Myocyte (in vitro differentiated cells): ENCODE measurements at regions not wholly inside any gene's neighbourhood (a gene's known extent, or its start where the extent isn't known, plus 50 kb on each side); places are given as distances from the start of the nearest gene placed in this dataset.

ENCODE experiments used
- DNase-seq: peaks from one replicate; pipeline ENCODE4 v3.0.0-alpha.2; 2012; ENCODE audit warnings: low read depth

- DNase-seq, result no peak
Measured at GRCh38 chr2:153197402-153198386, 280.9 kb downstream of the RPRM start.

- DNase-seq, result no peak
Measured at GRCh38 chr2:153196378-153197058, 282.0 kb downstream of the RPRM start.

DNA sequence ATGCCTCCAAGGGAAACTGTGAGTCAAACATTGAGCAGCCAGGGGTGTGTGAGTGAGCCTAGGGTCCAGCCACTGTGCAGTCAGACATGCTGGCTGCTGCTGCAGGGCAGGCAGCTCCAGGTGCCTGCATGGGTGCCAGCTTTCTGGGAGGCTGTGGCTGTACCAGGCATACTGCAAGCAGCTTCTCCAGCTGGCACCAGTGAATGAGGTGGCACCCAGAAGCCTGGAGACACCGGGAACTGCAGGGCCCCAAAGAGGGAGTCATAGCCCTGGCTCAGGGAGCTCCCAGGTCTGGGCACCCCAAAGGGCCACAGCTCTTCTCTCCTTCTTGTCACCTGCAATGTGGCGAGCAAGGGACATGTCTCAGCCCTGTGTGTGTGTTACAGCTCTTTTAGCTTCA lies 283.2 kb downstream of the RPRM start:
- DNase-seq, result no peak

- DNase-seq, result no peak
Measured at GRCh38 chr2:153189091-153189888, 289.3 kb downstream of the RPRM start.

GRCh38 chr2:153179808-153180207 lies 298.8 kb downstream of the RPRM start:
- no peak for DNase-seq

DNA sequence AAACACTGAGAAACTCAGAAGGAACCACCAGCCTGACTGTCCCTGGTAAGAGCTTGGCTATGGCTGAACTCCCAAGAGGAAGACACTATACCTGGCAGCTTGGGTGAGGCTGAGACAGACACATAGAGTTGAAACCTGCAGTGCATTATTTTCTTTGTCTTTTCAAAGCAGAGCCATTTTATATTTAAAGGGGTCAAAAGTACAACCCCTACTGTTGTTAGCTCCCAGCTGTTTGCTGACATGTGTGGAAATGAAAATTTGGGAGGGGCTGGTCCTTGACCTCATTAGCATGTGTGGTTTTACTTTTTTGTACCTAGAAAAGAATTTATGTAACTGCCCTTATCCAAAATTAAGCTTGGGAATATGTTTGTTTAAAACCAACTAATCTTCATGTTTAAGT lies 309.0 kb downstream of the RPRM start:
- DNase-seq, result no peak

GRCh38 chr2:153165021-153165420 lies 313.5 kb downstream of the RPRM start:
- DNase-seq, result no peak

- DNase-seq, result peak; percentile 62
Measured at GRCh38 chr2:153163055-153163454, 315.5 kb downstream of the RPRM start.

DNA sequence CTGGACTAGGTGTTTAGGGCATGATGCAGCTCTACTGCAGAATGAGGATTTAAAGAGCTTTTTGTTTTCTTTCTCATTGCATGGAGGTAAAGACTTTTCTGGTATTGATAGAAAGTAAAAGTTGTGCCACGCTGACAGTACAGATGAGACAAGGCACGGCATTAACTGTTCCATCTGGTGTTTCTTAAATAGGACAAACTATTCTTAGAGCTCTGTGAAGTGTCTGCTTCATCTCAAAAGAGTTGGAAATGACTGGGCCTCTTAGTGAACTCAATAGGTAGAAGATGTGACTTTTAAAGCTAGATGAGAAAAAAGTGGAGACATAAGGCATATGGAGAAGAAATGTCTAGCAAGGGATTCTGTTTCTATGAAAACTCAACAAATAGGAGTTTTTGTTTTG lies 321.8 kb downstream of the RPRM start:
- DNase-seq, result no peak

GRCh38 chr2:153152036-153152435 lies 326.5 kb downstream of the RPRM start:
- no peak for DNase-seq

DNA sequence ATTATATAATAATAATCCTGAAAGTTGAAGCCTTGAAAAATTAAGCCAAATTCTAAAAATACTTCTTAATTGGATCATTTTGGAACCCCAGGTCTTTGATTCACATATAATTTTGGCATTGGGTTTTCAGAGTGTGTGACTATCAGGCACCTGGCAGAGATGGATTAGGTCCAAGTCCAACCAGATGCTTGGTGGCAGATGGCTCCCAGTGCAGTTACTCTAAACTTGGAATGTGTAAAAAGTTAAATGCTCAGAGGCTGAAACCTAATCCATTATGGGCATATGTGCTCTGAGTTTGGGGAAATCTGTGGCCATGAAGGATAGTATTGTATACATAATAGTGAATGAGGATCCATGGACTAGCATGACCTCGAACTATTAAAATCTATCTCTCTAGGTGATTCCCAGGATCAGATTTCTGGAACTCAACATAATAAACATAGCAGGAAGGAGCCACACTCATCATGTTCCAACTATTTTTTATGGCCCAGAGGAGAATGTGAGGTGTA lies 333.0 kb downstream of the RPRM start:
- peak; percentile 44 for DNase-seq

- no peak for DNase-seq
Measured at GRCh38 chr2:153143540-153143939, 335.0 kb downstream of the RPRM start.

DNA sequence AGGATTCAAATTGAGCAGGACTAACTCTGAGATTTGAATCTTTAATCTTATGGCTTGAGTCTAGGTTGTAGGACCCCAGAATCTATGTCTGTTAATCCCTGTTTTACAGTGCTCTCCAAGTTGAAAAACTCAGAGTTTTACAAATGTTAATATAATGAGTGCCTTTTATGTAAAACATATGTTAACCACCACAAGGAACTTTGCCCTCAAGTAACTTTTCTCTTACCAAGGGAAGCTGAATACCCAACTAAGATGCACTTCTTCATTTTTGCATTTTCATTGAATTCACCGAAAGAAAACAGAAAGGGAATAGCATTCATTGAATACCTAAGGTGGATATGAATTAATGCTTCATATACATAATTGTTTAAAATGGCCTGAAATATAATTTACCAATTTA lies 338.1 kb downstream of the RPRM start:
- DNase-seq, result no peak

- DNase-seq, result no peak
Measured at GRCh38 chr2:153138651-153139375, 339.7 kb downstream of the RPRM start.

GRCh38 chr2:153136216-153136615 lies 342.3 kb downstream of the RPRM start:
- no peak for DNase-seq

DNA sequence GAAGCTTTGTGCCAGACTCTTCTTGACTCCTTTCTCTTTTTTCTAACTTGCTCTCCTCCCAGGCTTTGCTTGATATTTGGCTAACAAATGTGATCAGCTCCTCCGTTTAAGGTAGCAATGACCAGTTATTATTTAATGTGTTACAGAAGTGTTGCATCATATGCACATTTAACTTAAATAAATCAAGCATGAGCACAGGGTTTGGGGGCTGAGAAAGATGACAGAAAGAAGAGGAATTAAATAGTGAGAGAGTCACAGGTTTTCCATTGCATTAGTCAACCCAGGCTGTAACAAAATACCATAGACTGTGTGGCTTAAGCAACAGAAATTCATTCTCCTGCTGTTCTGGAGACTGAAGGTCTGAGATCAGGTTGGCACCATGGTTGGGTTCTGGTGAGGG lies 343.8 kb downstream of the RPRM start:
- no peak for DNase-seq

GRCh38 chr2:153133716-153134115 lies 344.8 kb downstream of the RPRM start:
- DNase-seq, result no peak

DNA sequence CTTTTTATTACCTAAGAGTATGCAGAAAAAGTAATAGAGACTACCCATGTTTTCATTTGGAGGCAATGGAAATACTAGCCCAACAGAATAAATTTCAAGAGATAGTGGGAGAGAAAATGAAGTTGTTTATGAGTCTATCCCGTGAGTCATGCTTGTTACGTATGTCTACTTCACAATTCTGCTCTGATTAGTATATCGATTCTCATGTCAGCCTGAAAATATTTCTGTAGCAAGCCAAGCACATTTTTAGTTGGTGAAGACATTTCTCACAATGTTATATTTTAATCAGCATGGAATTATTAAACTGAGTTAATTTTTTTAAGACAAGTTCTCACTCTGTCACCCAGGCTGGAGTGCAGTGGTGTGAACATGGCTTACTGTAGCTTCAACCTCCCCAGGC lies 346.1 kb downstream of the RPRM start:
- DNase-seq, result no peak

DNA sequence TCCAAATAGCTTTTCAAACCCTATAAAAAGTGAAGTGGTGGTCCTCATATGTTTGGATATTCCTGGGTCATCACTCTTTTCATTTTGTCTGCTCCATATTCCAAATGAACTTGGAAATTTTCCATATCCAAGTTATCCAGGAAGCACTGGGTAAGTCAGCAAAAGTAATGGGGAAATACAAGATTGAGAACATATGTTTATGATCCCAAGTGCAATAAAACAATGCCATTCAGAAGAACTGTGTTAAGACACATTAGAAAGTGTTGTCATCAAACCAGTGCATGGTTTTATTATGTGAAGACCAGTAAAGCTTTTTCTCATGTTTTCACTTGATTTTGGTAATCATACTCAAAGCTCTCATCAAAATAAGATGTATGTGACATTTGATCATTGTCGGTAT lies 363.4 kb downstream of the RPRM start:
- DNase-seq, result no peak

- DNase-seq, result no peak
Measured at GRCh38 chr2:153110486-153110885, 368.1 kb downstream of the RPRM start.

DNA sequence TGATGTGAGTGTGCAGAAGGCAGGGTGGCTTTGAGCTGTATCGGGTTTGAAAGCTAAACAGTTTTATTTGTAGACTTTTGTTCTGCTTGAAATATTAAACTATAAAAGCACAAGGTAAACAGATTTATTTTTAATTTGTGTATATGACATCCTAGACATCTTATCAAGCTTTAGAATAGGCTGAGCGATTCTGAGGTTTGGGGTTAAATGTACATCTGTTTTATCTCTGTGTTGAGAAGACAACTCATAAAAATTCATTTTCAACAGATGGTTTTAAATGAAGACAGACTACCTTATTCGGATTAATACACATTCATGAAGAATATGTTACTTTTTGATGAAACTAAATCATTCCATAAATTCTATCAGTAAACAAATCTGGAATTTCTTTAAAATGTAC lies 368.8 kb downstream of the RPRM start:
- no peak for DNase-seq
